GM13976 (cell line): ENCODE measurements at regions not wholly inside any gene's neighbourhood (a gene's known extent, or its start where the extent isn't known, plus 50 kb on each side); places are given as distances from the start of the nearest gene placed in this dataset.

Experiments
- DNase-seq: peaks from one replicate; pipeline ENCODE4 v3.0.0; 2012; ENCODE audit warnings: low spot score
- in situ Hi-C: fragments of 300-500 bp; cut with MboI; formaldehyde crosslinking; loops from one replicate; pipeline ENCODE4 v1.12.0; 2022; ENCODE audit warnings: low sequenced_read_pairs, mixed read lengths, inconsistent platforms; ENCODE audit not compliant: unreplicated experiment
- TF ChIP-seq, protein P1 (sequence below): IDR thresholded peaks from 2 replicates; pipeline ENCODE4 v1.5.1; 2012; ENCODE audit warnings: borderline replicate concordance, mild to moderate bottlenecking; ENCODE audit not compliant: insufficient read depth; ENCODE audit errors: extremely low read depth, missing control alignments, control extremely low read depth

DNA sequence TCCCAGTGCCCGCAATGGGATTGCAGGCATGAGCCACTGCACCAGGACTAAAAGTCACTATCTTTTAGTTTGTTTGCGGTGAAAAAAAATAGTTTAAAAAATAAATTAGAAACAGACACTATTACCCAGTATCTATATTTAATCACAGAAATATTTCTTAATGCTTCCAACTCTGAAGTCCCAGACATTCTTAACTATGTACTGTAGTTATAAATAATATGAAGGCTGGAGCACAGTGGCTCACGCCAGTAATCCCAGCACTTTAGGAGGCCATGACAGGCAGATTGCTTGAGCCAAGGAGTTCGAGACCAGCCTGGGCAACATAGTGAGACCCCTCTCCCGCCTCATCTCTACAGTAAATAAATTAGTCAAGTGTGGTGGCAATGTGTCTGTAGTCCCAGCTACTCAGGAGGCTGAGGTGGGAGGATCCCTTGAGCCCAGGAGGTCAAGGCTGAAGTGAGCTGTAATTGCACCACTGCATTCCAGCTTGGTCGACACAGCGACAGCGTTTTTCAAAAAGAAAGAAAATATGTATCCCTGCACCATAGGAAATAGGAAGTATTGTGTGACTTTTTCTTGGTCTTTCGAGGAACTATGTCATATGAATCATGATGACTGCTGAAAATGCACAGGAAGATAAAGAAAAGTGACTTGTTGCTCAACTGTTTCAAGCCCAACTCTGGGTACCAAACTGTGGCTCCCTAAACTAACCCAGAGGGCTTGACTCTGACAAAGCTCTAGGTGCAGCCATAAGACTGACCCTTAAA is 74.9 kb upstream of the STEAP1B start:
- in situ Hi-C loops: no loop called here
- TF ChIP-seq, protein P1, sequence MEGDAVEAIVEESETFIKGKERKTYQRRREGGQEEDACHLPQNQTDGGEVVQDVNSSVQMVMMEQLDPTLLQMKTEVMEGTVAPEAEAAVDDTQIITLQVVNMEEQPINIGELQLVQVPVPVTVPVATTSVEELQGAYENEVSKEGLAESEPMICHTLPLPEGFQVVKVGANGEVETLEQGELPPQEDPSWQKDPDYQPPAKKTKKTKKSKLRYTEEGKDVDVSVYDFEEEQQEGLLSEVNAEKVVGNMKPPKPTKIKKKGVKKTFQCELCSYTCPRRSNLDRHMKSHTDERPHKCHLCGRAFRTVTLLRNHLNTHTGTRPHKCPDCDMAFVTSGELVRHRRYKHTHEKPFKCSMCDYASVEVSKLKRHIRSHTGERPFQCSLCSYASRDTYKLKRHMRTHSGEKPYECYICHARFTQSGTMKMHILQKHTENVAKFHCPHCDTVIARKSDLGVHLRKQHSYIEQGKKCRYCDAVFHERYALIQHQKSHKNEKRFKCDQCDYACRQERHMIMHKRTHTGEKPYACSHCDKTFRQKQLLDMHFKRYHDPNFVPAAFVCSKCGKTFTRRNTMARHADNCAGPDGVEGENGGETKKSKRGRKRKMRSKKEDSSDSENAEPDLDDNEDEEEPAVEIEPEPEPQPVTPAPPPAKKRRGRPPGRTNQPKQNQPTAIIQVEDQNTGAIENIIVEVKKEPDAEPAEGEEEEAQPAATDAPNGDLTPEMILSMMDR: no peak
- DNase-seq: no peak

DNA sequence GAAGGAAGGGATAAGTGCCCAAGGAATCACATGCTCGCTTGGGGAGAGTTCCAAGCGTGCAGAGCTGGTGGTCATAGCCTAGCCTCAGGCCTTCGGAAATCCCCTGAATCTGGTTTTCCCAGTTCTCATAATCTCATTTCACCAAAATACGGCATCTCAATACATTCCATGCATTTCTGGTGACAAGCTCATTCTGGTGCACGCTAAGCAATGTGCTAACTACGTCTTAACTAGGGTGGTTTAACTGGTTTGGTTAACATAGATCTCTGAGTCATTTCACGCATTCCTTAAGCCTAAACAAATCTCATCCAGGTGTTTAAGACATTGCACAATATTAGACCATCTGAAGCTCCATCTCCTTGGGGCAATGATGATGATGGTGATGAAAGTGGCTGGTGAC is 72.9 kb upstream of the STEAP1B start:
- in situ Hi-C loops: no loop called here
- TF ChIP-seq, protein P1: no peak
- DNase-seq: no peak

DNA sequence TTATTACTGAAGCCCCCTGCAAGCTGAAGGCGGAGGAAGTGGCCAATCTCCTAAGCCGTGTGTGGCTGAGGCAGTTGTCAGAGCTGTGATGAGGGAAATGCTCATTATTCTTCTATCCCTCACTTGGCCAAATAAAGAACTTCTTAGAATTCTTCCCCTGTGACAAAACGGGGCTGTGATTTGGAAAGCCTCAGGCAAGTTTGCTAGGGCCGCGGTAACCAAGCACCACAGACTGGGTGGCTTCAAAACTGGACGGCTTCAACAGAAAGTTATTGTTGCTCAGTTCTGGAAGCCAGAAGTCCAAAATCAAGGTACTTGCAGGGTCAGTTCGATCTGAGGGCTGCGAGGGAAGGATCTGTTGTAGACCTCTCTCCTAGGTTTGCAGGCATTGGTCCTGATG is 72.3 kb upstream of the STEAP1B start:
- in situ Hi-C loops: no loop called here
- DNase-seq: no peak
- TF ChIP-seq, protein P1: no peak

DNA sequence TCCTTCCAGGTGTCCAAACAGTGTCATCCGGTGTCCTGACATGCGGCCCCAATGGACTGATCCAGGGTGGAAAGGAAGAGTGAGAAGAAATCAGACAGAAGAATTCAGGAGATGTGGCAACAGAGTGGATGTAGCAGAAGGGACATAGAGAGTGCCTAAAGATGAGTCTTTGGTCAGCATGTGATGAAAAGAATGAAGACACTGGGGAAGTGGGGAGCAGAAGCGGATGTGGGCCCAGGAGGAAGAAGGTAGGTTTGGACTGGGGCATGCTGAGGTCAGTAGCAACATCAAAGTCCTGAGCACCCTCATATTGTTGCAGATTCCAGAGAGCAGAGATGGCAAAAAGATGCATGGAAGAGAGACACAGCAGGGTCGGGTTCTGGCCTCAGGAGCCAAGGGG is 71.8 kb upstream of the STEAP1B start:
- in situ Hi-C loops: no loop called here
- TF ChIP-seq, protein P1: no peak
- no peak for DNase-seq

DNA sequence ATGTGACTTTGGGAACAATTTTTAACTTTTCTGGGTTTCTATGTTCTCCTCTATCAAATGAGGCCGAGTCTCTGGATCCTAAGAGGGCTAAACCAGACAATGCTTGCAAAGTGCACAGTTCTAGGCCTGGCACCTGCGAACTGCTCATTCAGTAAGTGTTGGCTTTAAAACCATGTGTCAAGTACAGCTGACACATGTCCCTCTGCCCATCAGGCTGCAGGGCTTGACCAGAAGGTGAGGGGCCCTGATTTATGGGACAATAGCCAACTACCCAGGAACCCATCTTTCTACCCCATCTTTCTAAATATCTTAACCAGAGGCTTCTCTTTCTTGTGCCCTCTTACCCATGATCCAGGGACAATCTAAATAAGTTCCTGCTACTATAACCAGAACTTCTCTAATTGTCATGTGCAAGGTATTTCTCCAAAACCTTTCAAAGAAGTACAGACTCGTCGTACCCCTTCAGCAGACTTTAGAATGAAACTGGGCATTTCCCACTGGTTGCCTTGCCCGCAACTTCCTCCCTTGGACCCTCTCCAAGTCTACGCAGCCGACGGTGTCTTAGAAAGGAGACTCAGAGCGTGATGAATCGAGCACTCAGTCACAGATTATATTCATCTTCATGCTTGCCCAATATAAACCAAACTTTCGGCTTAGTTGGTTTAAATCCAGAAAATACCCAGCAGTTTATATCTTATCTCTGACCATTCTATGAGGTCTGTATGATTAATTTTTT is 69.8 kb upstream of the STEAP1B start:
- TF ChIP-seq, protein P1: no peak
- no peak for DNase-seq
- in situ Hi-C loops: no loop called here

DNA sequence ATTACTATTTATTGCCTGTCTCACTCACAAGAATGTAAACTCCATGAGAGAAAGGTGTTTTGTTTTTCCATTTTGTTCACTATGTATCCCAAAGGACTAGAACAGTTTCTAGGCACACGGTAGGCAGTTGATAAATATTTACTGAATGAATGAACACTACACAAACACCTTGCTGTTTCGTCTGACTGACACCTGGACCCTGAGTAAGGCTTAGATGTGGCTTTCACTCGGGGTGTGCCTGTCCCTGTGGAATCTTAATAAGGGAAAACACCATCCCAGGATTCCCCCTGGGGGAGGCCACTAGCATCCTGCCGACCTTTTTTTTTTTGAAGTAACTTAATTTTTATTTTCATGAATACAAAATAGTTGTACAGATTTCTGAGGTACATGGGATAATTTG is 66.6 kb upstream of the STEAP1B start:
- TF ChIP-seq, protein P1: no peak
- no peak for DNase-seq
- in situ Hi-C loops: no loop called here
